Left ventricle myocardium inferior (tissue), 1 donor: ENCODE measurements at regions not wholly inside any gene's neighbourhood (a gene's known extent, or its start where the extent isn't known, plus 50 kb on each side); places are given as distances from the start of the nearest gene placed in this dataset.
A peak's percentile ranks its signal among the peaks of the same experiment; 100 is the strongest.

Source experiments
- DNase-seq: peaks from one replicate; pipeline ENCODE4 v3.0.0-alpha.2; 2020
- H3K27ac ChIP-seq: fragments of 200-600 bp; replicated peaks from 2 replicates; pipeline ENCODE4 v1.8.0; 2021
- H3K27me3 ChIP-seq: fragments of 200-600 bp; 2 replicates; pipeline ENCODE4 v1.8.0; 2021; ENCODE audit warnings: low read depth
- H3K36me3 ChIP-seq: fragments of 200-600 bp; 2 replicates; pipeline ENCODE4 v1.8.0; 2021
- H3K4me1 ChIP-seq: fragments of 200-600 bp; 2 replicates; pipeline ENCODE4 v1.8.0; 2021
- H3K4me3 ChIP-seq: fragments of 200-600 bp; 2 replicates; pipeline ENCODE4 v1.8.0; 2021; ENCODE audit warnings: mild to moderate bottlenecking, moderate library complexity
- H3K9me3 ChIP-seq: fragments of 200-600 bp; replicated peaks from 2 replicates; pipeline ENCODE4 v1.8.0; 2021
- CTCF ChIP-seq: fragments of 200-600 bp; IDR thresholded peaks from 2 replicates; pipeline ENCODE4 v1.8.0; 2021; ENCODE audit warnings: antibody characterized with exemption, mild to moderate bottlenecking, borderline replicate concordance
- intact Hi-C: fragments of 100-400 bp; cut with micrococcal nuclease; formaldehyde crosslinking; loops from one replicate; pipeline ENCODE4 v1.11.0; 2022
- donor health status: DM: no; HTN: yes; CAD: no; lungs with severe emphysema.

- peaks cover 7% of the 10 kb centered on the region for H3K4me1 ChIP-seq
- H3K9me3 ChIP-seq, result no peaks in the 10 kb centered on the region
- DNase-seq, result no peak
- no peak for TF ChIP-seq CTCF
- no peaks in the 10 kb centered on the region for H3K36me3 ChIP-seq
- no peak overlapping the region for H3K4me3 ChIP-seq
- intact Hi-C loops, result no loop called here
- H3K27me3 ChIP-seq, result no peaks in the 10 kb centered on the region
- H3K27ac ChIP-seq, result no peak overlapping the region
These were observed 265.2 kb downstream of the SNX13 start for GRCh38 chr7:17674943-17675608.

- Histone ChIP-seq H3K4me3 (no peak overlapping the region), H3K36me3 (no peaks in the 10 kb centered on the region), H3K9me3 (no peaks in the 10 kb centered on the region), H3K27me3 (no peaks in the 10 kb centered on the region), H3K4me1 (peaks cover 20% of the 10 kb centered on the region), H3K27ac (no peak overlapping the region)
- DNase-seq, result no peak
- intact Hi-C loops, result no loop called here
- TF ChIP-seq CTCF, result no peak
These were observed 262.9 kb downstream of the SNX13 start for GRCh38 chr7:17677408-17677807.

GRCh38 chr7:17678896-17679295 is 261.4 kb downstream of the SNX13 start:
- H3K27me3 ChIP-seq, result no peaks in the 10 kb centered on the region
- no peaks in the 10 kb centered on the region for H3K9me3 ChIP-seq
- no peak for DNase-seq
- intact Hi-C loops, result no loop called here
- no peak overlapping the region for H3K4me3 ChIP-seq
- no peaks in the 10 kb centered on the region for H3K36me3 ChIP-seq
- no peak overlapping the region for H3K27ac ChIP-seq
- no peak for TF ChIP-seq CTCF
- H3K4me1 ChIP-seq, result peaks cover 33% of the 10 kb centered on the region

- TF ChIP-seq CTCF, result no peak
- intact Hi-C loops, result no loop called here
- H3K27me3 ChIP-seq, result no peaks in the 10 kb centered on the region
- H3K27ac ChIP-seq, result peak overlapping the region; percentile 39
- H3K36me3 ChIP-seq, result no peaks in the 10 kb centered on the region
- no peak overlapping the region for H3K4me3 ChIP-seq
- DNase-seq, result peak; percentile 38
- no peaks in the 10 kb centered on the region for H3K9me3 ChIP-seq
- H3K4me1 ChIP-seq, result peaks cover 39% of the 10 kb centered on the region
These were observed 260.8 kb downstream of the SNX13 start for GRCh38 chr7:17679458-17679857.

GRCh38 chr7:17680026-17680425 is 260.3 kb downstream of the SNX13 start:
- H3K36me3 ChIP-seq, result no peaks in the 10 kb centered on the region
- no peak overlapping the region for H3K4me3 ChIP-seq
- no peaks in the 10 kb centered on the region for H3K9me3 ChIP-seq
- H3K27me3 ChIP-seq, result no peaks in the 10 kb centered on the region
- no peak for TF ChIP-seq CTCF
- intact Hi-C loops, result loop anchor here (10.0 kb wide), 1 partner anchor 1985 kb away; no protein-coding TSS in a partner anchor
- peaks cover 40% of the 10 kb centered on the region for H3K4me1 ChIP-seq
- no peak for DNase-seq
- H3K27ac ChIP-seq, result peak overlapping the region; percentile 39
